GM19372 (cell line): ENCODE measurements at regions not wholly inside any gene's neighbourhood (a gene's known extent, or its start where the extent isn't known, plus 50 kb on each side); places are given as distances from the start of the nearest gene placed in this dataset.
"Not testable (repeated sequence)": the region's sequence is repeated elsewhere in the genome, so short reads cannot be mapped to it uniquely, and the experiment has no call there.

ENCODE experiments used
- ATAC-seq: cut with Tn5 transposase; IDR thresholded peaks from one replicate; pipeline ENCODE4 v1.9.1; 2021; ENCODE audit warnings: mild to moderate bottlenecking, low read depth, moderate library complexity; ENCODE audit not compliant: unreplicated experiment

GRCh38 chr14:106372870-106373652 is 846.7 kb downstream of the TMEM121 start:
- no peak for ATAC-seq

GRCh38 chr14:106373653-106374110 is 847.3 kb downstream of the TMEM121 start:
- ATAC-seq: not testable (repeated sequence)

GRCh38 chr14:106377432-106377831 is 851.0 kb downstream of the TMEM121 start:
- ATAC-seq: no peak

GRCh38 chr14:106378191-106378590 is 851.8 kb downstream of the TMEM121 start:
- no peak for ATAC-seq

- no peak for ATAC-seq
These were observed 854.4 kb downstream of the TMEM121 start for GRCh38 chr14:106380740-106381139.

- ATAC-seq: not testable (repeated sequence)
These were observed 862.8 kb downstream of the TMEM121 start for GRCh38 chr14:106389186-106389585.

GRCh38 chr14:106390401-106390800 is 864.0 kb downstream of the TMEM121 start:
- ATAC-seq: no peak

- no peak for ATAC-seq
These were observed 864.6 kb downstream of the TMEM121 start for GRCh38 chr14:106390947-106391346.

GRCh38 chr14:106393742-106394141 is 867.4 kb downstream of the TMEM121 start:
- ATAC-seq: no peak

- no peak for ATAC-seq
These were observed 869.2 kb downstream of the TMEM121 start for GRCh38 chr14:106395456-106396050.

GRCh38 chr14:106396999-106397398 is 870.6 kb downstream of the TMEM121 start:
- ATAC-seq: no peak

GRCh38 chr14:106398931-106399331 is 872.5 kb downstream of the TMEM121 start:
- ATAC-seq: not testable (repeated sequence)

GRCh38 chr14:106401316-106401715 is 874.9 kb downstream of the TMEM121 start:
- not testable (repeated sequence) for ATAC-seq

GRCh38 chr14:106410229-106410628 is 883.8 kb downstream of the TMEM121 start:
- not testable (repeated sequence) for ATAC-seq

- no peak for ATAC-seq
These were observed 888.1 kb downstream of the TMEM121 start for GRCh38 chr14:106414464-106414863.

GRCh38 chr14:106417224-106418049 is 891.1 kb downstream of the TMEM121 start:
- peak; percentile 78 for ATAC-seq

GRCh38 chr14:106419376-106419965 is 893.1 kb downstream of the TMEM121 start:
- ATAC-seq: no peak

GRCh38 chr14:106421431-106422033 is 895.1 kb downstream of the TMEM121 start:
- not testable (repeated sequence) for ATAC-seq

- no peak for ATAC-seq
These were observed 895.7 kb downstream of the TMEM121 start for GRCh38 chr14:106422066-106422465.

- not testable (repeated sequence) for ATAC-seq
These were observed 898.8 kb downstream of the TMEM121 start for GRCh38 chr14:106425150-106425549.
